Fibroblast of lung (primary cell): ENCODE measurements at regions not wholly inside any gene's neighbourhood (a gene's known extent, or its start where the extent isn't known, plus 50 kb on each side); places are given as distances from the start of the nearest gene placed in this dataset.

Experiments
- CTCF ChIP-seq, 2 donors: IDR thresholded peaks in 1 of 2; conservative IDR thresholded peaks in 1 of 2; 1 replicate in 1 of 2; 2 replicates in 1 of 2; pipeline ENCODE4 v1.5.1; 2011 to 2012; ENCODE audit warnings: low read length in 2 of 2, control low read depth in 1 of 2, inconsistent platforms in 1 of 2, low read depth in 1 of 2, mild to moderate bottlenecking in 1 of 2
- EZH2 ChIP-seq: IDR thresholded peaks from 2 replicates; pipeline ENCODE4 v1.5.1; 2012; ENCODE audit warnings: low read length, control low read depth, mild to moderate bottlenecking; ENCODE audit errors: missing control alignments

- TF ChIP-seq CTCF (conservative IDR thresholded peaks at IDR 0.05 in 1 of 2, IDR thresholded peaks at IDR 0.05 in 1 of 2; ENCODE audit: low read depth in 1 of 2, low read length in 2 of 2) (no peak), EZH2 (no peak)
Measured at GRCh38 chr6:165988302-165988756, 179.3 kb downstream of the TBXT start.
